H9 (cell line): ENCODE measurements at regions not wholly inside any gene's neighbourhood (a gene's known extent, or its start where the extent isn't known, plus 50 kb on each side); places are given as distances from the start of the nearest gene placed in this dataset.

Source experiments
- DNase-seq: peaks from one replicate; pipeline ENCODE4 v3.0.0-alpha.2; 2017
- H2AFZ ChIP-seq: one replicate; pipeline ENCODE4 v1.6.1; 2013; ENCODE audit warnings: mild to moderate bottlenecking, low read length, control low read depth, moderate library complexity
- H2AK5ac ChIP-seq: 2 replicates; pipeline ENCODE4 v1.6.1; 2013; ENCODE audit warnings: low read length, control low read depth, mixed read lengths; ENCODE audit not compliant: insufficient read length
- H2BK120ac ChIP-seq: one replicate; pipeline ENCODE4 v1.6.1; 2013; ENCODE audit warnings: low read depth, mild to moderate bottlenecking, low read length, control low read depth, inconsistent platforms; ENCODE audit not compliant: poor library complexity, severe bottlenecking
- H2BK12ac ChIP-seq: 2 replicates; pipeline ENCODE4 v1.6.1; 2013; ENCODE audit warnings: low read length, control low read depth, mixed read lengths, low read depth; ENCODE audit not compliant: insufficient read length
- H2BK15ac ChIP-seq: 2 replicates; pipeline ENCODE4 v1.6.1; 2013; ENCODE audit warnings: low read depth, low read length, control low read depth
- H2BK20ac ChIP-seq: one replicate; pipeline ENCODE4 v1.6.1; 2013; ENCODE audit warnings: low read depth, mild to moderate bottlenecking, low read length, control low read depth, inconsistent platforms; ENCODE audit not compliant: poor library complexity, severe bottlenecking
- H2BK5ac ChIP-seq: 2 replicates; pipeline ENCODE4 v1.6.1; 2013; ENCODE audit warnings: low read length, control low read depth, mixed read lengths; ENCODE audit not compliant: insufficient read length
- H3K14ac ChIP-seq: 2 replicates; pipeline ENCODE4 v1.6.1; 2013; ENCODE audit warnings: low read length, control low read depth; ENCODE audit not compliant: insufficient read depth
- H3K18ac ChIP-seq: 2 replicates; pipeline ENCODE4 v1.6.1; 2013; ENCODE audit warnings: low read depth, mild to moderate bottlenecking, mixed read lengths, low read length, control low read depth; ENCODE audit not compliant: insufficient read length
- H3K23ac ChIP-seq: 2 replicates; pipeline ENCODE4 v1.6.1; 2013; ENCODE audit warnings: low read length, control low read depth, mixed read lengths, low read depth; ENCODE audit not compliant: insufficient read length
- H3K23me2 ChIP-seq: 2 replicates; pipeline ENCODE4 v1.6.1; 2013; ENCODE audit warnings: low read depth, mild to moderate bottlenecking, mixed read lengths, low read length, control low read depth; ENCODE audit not compliant: insufficient read length, poor library complexity, severe bottlenecking
- H3K27ac ChIP-seq: 2 replicates; pipeline ENCODE4 v1.5.1; 2013; ENCODE audit warnings: low read length, control low read depth, mixed read lengths, low read depth; ENCODE audit not compliant: insufficient read length
- H3K27me3 ChIP-seq: 2 replicates; pipeline ENCODE4 v1.6.1; 2013; ENCODE audit warnings: low read length, control low read depth, inconsistent platforms; ENCODE audit not compliant: insufficient read depth
- H3K4ac ChIP-seq: 2 replicates; pipeline ENCODE4 v1.6.1; 2013; ENCODE audit warnings: low read depth, mild to moderate bottlenecking, control low read depth, inconsistent platforms, low read length, moderate library complexity
- H3K4me1 ChIP-seq: 2 replicates; pipeline ENCODE4 v1.6.1; 2013; ENCODE audit warnings: low read length, control low read depth, inconsistent platforms; ENCODE audit not compliant: insufficient read depth
- H3K4me2 ChIP-seq: 2 replicates; pipeline ENCODE4 v1.6.1; 2013; ENCODE audit warnings: low read length, control low read depth, mixed read lengths; ENCODE audit not compliant: insufficient read length, insufficient read depth
- H3K56ac ChIP-seq: 2 replicates; pipeline ENCODE4 v1.6.1; 2013; ENCODE audit warnings: low read depth, mild to moderate bottlenecking, mixed read lengths, low read length, control low read depth; ENCODE audit not compliant: insufficient read length
- H3K79me1 ChIP-seq: 2 replicates; pipeline ENCODE4 v1.6.1; 2013; ENCODE audit warnings: low read depth, mild to moderate bottlenecking, moderate library complexity, low read length, control low read depth, inconsistent platforms; ENCODE audit not compliant: insufficient read depth, poor library complexity, severe bottlenecking
- H3K79me2 ChIP-seq: 2 replicates; pipeline ENCODE4 v1.6.1; 2013; ENCODE audit warnings: low read length, control low read depth, inconsistent platforms; ENCODE audit not compliant: insufficient read depth
- H3K9ac ChIP-seq: 2 replicates; pipeline ENCODE4 v1.6.1; 2013; ENCODE audit warnings: low read length, control low read depth, mixed read lengths; ENCODE audit not compliant: insufficient read length; ENCODE audit errors: extremely low read depth
- H3K9me3 ChIP-seq: one replicate; pipeline ENCODE4 v1.6.1; 2013; ENCODE audit warnings: low read depth, low read length, inconsistent platforms; ENCODE audit not compliant: control insufficient read depth
- H3T11ph ChIP-seq: one replicate; pipeline ENCODE4 v1.6.1; 2013; ENCODE audit warnings: mild to moderate bottlenecking, low read length, control low read depth, inconsistent platforms
- H4K20me1 ChIP-seq: one replicate; pipeline ENCODE4 v1.6.1; 2013; ENCODE audit not compliant: control insufficient read depth, insufficient read length, insufficient read depth
- H4K5ac ChIP-seq: 2 replicates; pipeline ENCODE4 v1.6.1; 2013; ENCODE audit warnings: low read depth, mild to moderate bottlenecking, mixed read lengths, low read length, control low read depth; ENCODE audit not compliant: insufficient read length
- H4K8ac ChIP-seq: replicated peaks from 2 replicates; pipeline ENCODE4 v1.6.1; 2013; ENCODE audit warnings: low read length, control low read depth, mixed read lengths, low read depth; ENCODE audit not compliant: insufficient read length
- H4K91ac ChIP-seq: 2 replicates; pipeline ENCODE4 v1.6.1; 2013; ENCODE audit warnings: low read depth, mild to moderate bottlenecking, moderate library complexity, mixed read lengths, low read length, control low read depth; ENCODE audit not compliant: insufficient read length
- H3K27ac Mint-ChIP-seq, 3 experiments: 2 replicates in 2 of 3; 3 replicates in 1 of 3; pipeline ENCODE4 v1.8.0; 2020 to 2021; ENCODE audit warnings: mixed read lengths in 3 of 3, mild to moderate bottlenecking in 1 of 3, moderate library complexity in 1 of 3
- H3K27me3 Mint-ChIP-seq: 2 replicates; pipeline ENCODE4 v1.8.0; 2021; ENCODE audit warnings: low read depth, mild to moderate bottlenecking, moderate library complexity, mixed read lengths
- H3K36me3 Mint-ChIP-seq, 3 experiments: 2 replicates in 2 of 3; 3 replicates in 1 of 3; pipeline ENCODE4 v1.8.0; 2020 to 2021; ENCODE audit warnings: low read depth in 3 of 3, mixed read lengths in 3 of 3; ENCODE audit not compliant: insufficient read depth in 1 of 3
- H3K4me1 Mint-ChIP-seq, 2 experiments: 2 replicates each; pipeline ENCODE4 v1.8.0; 2020; ENCODE audit warnings: mixed read lengths in 2 of 2
- H3K4me3 Mint-ChIP-seq, 2 experiments: 2 replicates in 1 of 2; 3 replicates in 1 of 2; pipeline ENCODE4 v1.8.0; 2020 to 2021; ENCODE audit warnings: mild to moderate bottlenecking in 2 of 2, mixed read lengths in 2 of 2, moderate library complexity in 1 of 2
- H3K9me3 Mint-ChIP-seq, 2 experiments: 2 replicates in 1 of 2; 3 replicates in 1 of 2; pipeline ENCODE4 v1.8.0; 2020; ENCODE audit warnings: mild to moderate bottlenecking in 2 of 2, mixed read lengths in 2 of 2, moderate library complexity in 1 of 2
- CTCF ChIP-seq: fragments of 200-600 bp; sonication (generic); conservative IDR thresholded peaks from 3 replicates; pipeline ENCODE4 v1.8.0; 2021; ENCODE audit warnings: antibody characterized with exemption, mild to moderate bottlenecking
- WGBS: extraction: QIAGEN DNeasy Blood & Tissue Kit; methylation state at CpG from one replicate; pipeline ENCODE4 v1.1.7; 2013; ENCODE audit warnings: missing lambda C conversion rate, low lambda C conversion rate, mixed read lengths; ENCODE audit not compliant: insufficient read length; ENCODE audit errors: extremely low coverage; 5-methylcytosine and 5-hydroxymethylcytosine counted together

GRCh38 chr7:125934539-125934938, 1004.9 kb upstream of the POT1 start:
- H3K27ac ChIP-seq: no peak overlapping the region
- H2BK15ac ChIP-seq: no peak overlapping the region
- no peak overlapping the region for H3K4ac ChIP-seq
- no peak overlapping the region for H3K9ac ChIP-seq
- no peaks in the 10 kb centered on the region for H3K4me1 ChIP-seq
- Mint-ChIP-seq H3K36me3 (peaks cover 10 to 72% (median 60%) of the 10 kb centered on the region in 3 experiments), H3K4me3 (no peak overlapping the region), H3K27ac (peak overlapping the region in 1 of 3 experiments; percentile 44; a peak in 1 of 7 replicates), H3K4me1 (no peaks in the 10 kb centered on the region; a peak in 1 of 4 replicates), H3K27me3 (no peaks in the 10 kb centered on the region), H3K9me3 (peaks cover 4 to 36% of the 10 kb centered on the region in 2 experiments; a peak in 4 of 5 replicates)
- no CpG with 5 or more reads among the region's 2 CpGs for WGBS
- peaks cover 6% of the 10 kb centered on the region for H3K79me1 ChIP-seq
- no peak overlapping the region for H3K14ac ChIP-seq
- no peak overlapping the region for H2BK20ac ChIP-seq
- no peak overlapping the region for H3T11ph ChIP-seq
- no peak overlapping the region for H3K56ac ChIP-seq
- no peak overlapping the region for H2AFZ ChIP-seq
- no peaks in the 10 kb centered on the region for H3K27me3 ChIP-seq
- no peaks in the 10 kb centered on the region for H3K23me2 ChIP-seq
- H3K79me2 ChIP-seq: peaks cover 14% of the 10 kb centered on the region; the same call in 1 of the 2 replicates
- H2BK12ac ChIP-seq: no peak overlapping the region
- H4K20me1 ChIP-seq: no peaks in the 10 kb centered on the region
- H2AK5ac ChIP-seq: no peak overlapping the region
- no peak for DNase-seq
- peaks cover 4% of the 10 kb centered on the region for H3K9me3 ChIP-seq
- no peak overlapping the region for H4K91ac ChIP-seq
- no peak overlapping the region for H3K4me2 ChIP-seq
- H3K23ac ChIP-seq: no peak overlapping the region
- H3K18ac ChIP-seq: no peak overlapping the region
- H4K8ac ChIP-seq: no peak overlapping the region
- H2BK5ac ChIP-seq: no peak overlapping the region
- TF ChIP-seq CTCF: no peak
- H4K5ac ChIP-seq: no peak overlapping the region
- no peak overlapping the region for H2BK120ac ChIP-seq
